OCI-LY1 (cell line): ENCODE measurements at regions not wholly inside any gene's neighbourhood (a gene's known extent, or its start where the extent isn't known, plus 50 kb on each side); places are given as distances from the start of the nearest gene placed in this dataset.

Source experiments
- H2AFZ ChIP-seq: fragments of 200-600 bp; sonication (generic), shearing (Covaris generic); 2 replicates; pipeline ENCODE4 v1.6.0; 2014; ENCODE audit warnings: antibody characterized with exemption, mild to moderate bottlenecking, low read length
- H3F3A ChIP-seq: fragments of 200-600 bp; sonication (generic), shearing (Covaris generic); 2 replicates; pipeline ENCODE4 v1.6.0; 2014; ENCODE audit warnings: mild to moderate bottlenecking, antibody characterized with exemption, low read length, moderate library complexity; ENCODE audit not compliant: insufficient read depth
- H3K27ac ChIP-seq: fragments of 200-600 bp; sonication (generic); 2 replicates; pipeline ENCODE4 v1.5.1; 2014; ENCODE audit warnings: low read length, mixed run types, mild to moderate bottlenecking, low read depth; ENCODE audit not compliant: poor library complexity, severe bottlenecking
- H3K27me3 ChIP-seq: fragments of 200-600 bp; sonication (generic); 2 replicates; pipeline ENCODE4 v1.6.0; 2014; ENCODE audit warnings: antibody characterized with exemption, mild to moderate bottlenecking, low read length, moderate library complexity; ENCODE audit not compliant: insufficient read depth
- H3K36me3 ChIP-seq: fragments of 200-600 bp; sonication (generic); 2 replicates; pipeline ENCODE4 v1.6.1; 2014; ENCODE audit warnings: mild to moderate bottlenecking, antibody characterized with exemption, low read length, moderate library complexity, mixed read lengths; ENCODE audit not compliant: insufficient read depth
- H3K4me1 ChIP-seq: fragments of 200-600 bp; sonication (generic); 2 replicates; pipeline ENCODE4 v1.5.1; 2014; ENCODE audit warnings: mild to moderate bottlenecking, low read length, moderate library complexity; ENCODE audit not compliant: insufficient read depth, severe bottlenecking
- H3K4me2 ChIP-seq: fragments of 200-600 bp; sonication (generic), shearing (Covaris generic); 2 replicates; pipeline ENCODE4 v1.6.1; 2014; ENCODE audit warnings: low read length
- H3K4me3 ChIP-seq: fragments of 200-600 bp; sonication (generic); 2 replicates; pipeline ENCODE4 v1.5.1; 2014; ENCODE audit warnings: low read length, low read depth, mild to moderate bottlenecking, mixed read lengths; ENCODE audit not compliant: poor library complexity, severe bottlenecking
- H3K79me2 ChIP-seq: fragments of 200-600 bp; shearing (Covaris generic); 2 replicates; pipeline ENCODE4 v1.6.1; 2016; ENCODE audit warnings: mixed run types, low read length, mixed read lengths; ENCODE audit not compliant: insufficient read depth
- H3K9ac ChIP-seq: fragments of 200-600 bp; sonication (generic), shearing (Covaris generic); 2 replicates; pipeline ENCODE4 v1.6.1; 2014; ENCODE audit warnings: mild to moderate bottlenecking, low read length, mixed read lengths
- H3K9me2 ChIP-seq: fragments of 200-600 bp; sonication (generic), shearing (Covaris generic); 2 replicates; pipeline ENCODE4 v1.6.1; 2014; ENCODE audit warnings: low read depth, mild to moderate bottlenecking, low read length, mixed read lengths
- H3K9me3 ChIP-seq: fragments of 200-600 bp; shearing (Covaris generic); 2 replicates; pipeline ENCODE4 v1.6.1; 2014; ENCODE audit warnings: low read length, mixed read lengths
- H4K20me1 ChIP-seq: fragments of 200-600 bp; sonication (generic), shearing (Covaris generic); 2 replicates; pipeline ENCODE4 v1.6.0; 2016; ENCODE audit warnings: mild to moderate bottlenecking, low read length; ENCODE audit not compliant: insufficient read depth
- EZH2 ChIP-seq: fragments of 200-600 bp; sonication (generic), shearing (Covaris generic); IDR thresholded peaks from 2 replicates; pipeline ENCODE4 v1.8.0; 2017; ENCODE audit warnings: borderline replicate concordance, mixed run types, mild to moderate bottlenecking, antibody characterized with exemption, low read length, moderate library complexity, mixed read lengths
- TF ChIP-seq, protein P1 (sequence below): fragments of 200-600 bp; sonication (generic), shearing (Covaris generic); IDR thresholded peaks from 2 replicates; pipeline ENCODE4 v1.5.1; 2017; ENCODE audit warnings: mild to moderate bottlenecking, antibody characterized with exemption, low read length, moderate library complexity, mixed read lengths

DNA sequence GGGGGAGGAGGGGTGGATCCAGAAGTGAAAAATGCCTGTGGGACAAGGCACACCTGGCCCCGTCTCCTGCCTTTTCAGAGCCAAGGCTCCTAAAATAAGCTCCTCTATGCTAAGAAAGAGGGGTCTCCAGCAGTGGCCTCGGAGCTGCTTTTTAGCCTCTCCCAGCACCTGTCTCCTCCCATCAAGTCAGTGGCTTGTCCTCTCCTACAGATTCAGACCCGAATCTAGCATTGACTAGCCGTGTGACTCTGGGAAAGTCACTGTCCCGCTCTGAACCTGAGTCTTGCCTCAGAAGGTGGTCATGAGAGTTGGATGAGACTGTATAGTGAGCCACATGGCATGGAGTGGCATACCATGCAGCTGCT lies 90.8 kb upstream of the THY1 start:
- no peak overlapping the region for H3K27ac ChIP-seq

DNA sequence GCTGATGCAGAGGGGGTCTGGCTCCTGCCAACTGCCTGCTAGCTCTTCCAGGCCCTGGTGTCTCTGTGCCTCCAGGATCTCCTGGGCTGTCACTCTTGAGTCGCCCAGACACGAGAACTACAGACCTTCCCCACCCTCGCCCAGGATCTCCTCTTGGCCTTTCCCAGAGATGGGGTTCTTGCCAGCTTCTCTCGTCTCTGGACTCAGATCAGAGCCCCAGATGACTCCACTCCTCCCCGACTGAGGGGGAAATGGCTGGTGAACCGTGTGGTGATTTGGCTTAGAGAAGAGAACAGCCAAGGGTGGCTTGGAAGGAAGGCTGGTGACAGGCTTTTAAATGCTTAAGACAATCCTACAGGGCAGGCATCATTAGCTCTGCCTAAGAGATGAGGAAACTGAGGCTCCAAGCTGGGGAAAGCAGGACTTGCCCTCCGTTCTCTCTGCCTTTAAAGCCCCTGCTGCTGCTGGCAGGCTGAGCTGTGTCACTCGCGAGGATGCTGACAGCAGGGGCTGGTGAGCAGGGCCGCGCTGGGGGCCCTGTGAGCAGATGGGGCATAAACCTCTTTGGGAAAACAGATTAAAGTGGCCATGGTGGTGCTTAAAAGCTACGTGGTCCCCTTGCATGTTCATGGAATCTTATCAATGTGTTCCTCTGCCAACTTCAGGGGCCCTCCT lies 90.3 kb upstream of the THY1 start:
- H3K9me3 ChIP-seq: no peaks in the 10 kb centered on the region
- no peaks in the 10 kb centered on the region for H3K9me2 ChIP-seq
- no peaks in the 10 kb centered on the region for H3K4me1 ChIP-seq
- H3K4me2 ChIP-seq: no peak overlapping the region
- no peaks in the 10 kb centered on the region for H4K20me1 ChIP-seq
- no peak overlapping the region for H3K27ac ChIP-seq
- no peak overlapping the region for H3K4me3 ChIP-seq
- no peak for TF ChIP-seq EZH2
- TF ChIP-seq, protein P1, sequence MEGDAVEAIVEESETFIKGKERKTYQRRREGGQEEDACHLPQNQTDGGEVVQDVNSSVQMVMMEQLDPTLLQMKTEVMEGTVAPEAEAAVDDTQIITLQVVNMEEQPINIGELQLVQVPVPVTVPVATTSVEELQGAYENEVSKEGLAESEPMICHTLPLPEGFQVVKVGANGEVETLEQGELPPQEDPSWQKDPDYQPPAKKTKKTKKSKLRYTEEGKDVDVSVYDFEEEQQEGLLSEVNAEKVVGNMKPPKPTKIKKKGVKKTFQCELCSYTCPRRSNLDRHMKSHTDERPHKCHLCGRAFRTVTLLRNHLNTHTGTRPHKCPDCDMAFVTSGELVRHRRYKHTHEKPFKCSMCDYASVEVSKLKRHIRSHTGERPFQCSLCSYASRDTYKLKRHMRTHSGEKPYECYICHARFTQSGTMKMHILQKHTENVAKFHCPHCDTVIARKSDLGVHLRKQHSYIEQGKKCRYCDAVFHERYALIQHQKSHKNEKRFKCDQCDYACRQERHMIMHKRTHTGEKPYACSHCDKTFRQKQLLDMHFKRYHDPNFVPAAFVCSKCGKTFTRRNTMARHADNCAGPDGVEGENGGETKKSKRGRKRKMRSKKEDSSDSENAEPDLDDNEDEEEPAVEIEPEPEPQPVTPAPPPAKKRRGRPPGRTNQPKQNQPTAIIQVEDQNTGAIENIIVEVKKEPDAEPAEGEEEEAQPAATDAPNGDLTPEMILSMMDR: no peak
- H3K79me2 ChIP-seq: no peaks in the 10 kb centered on the region
- H3K36me3 ChIP-seq: no peaks in the 10 kb centered on the region
- no peaks in the 10 kb centered on the region for H3F3A ChIP-seq
- H3K27me3 ChIP-seq: no peaks in the 10 kb centered on the region
- H3K9ac ChIP-seq: no peak overlapping the region
- no peak overlapping the region for H2AFZ ChIP-seq

More for the DNA sequence above, 90.8 kb upstream of the THY1 start:
- Histone ChIP-seq H2AFZ (no peak overlapping the region), H3K4me3 (no peak overlapping the region), H3K79me2 (no peaks in the 10 kb centered on the region), H3F3A (no peaks in the 10 kb centered on the region), H3K9me2 (no peaks in the 10 kb centered on the region), H3K4me2 (no peak overlapping the region), H3K27me3 (no peaks in the 10 kb centered on the region), H3K9me3 (no peaks in the 10 kb centered on the region), H3K36me3 (no peaks in the 10 kb centered on the region), H3K4me1 (no peaks in the 10 kb centered on the region), H3K9ac (no peak overlapping the region), H4K20me1 (no peaks in the 10 kb centered on the region)
- TF ChIP-seq, protein P1: no peak
- no peak for TF ChIP-seq EZH2

DNA sequence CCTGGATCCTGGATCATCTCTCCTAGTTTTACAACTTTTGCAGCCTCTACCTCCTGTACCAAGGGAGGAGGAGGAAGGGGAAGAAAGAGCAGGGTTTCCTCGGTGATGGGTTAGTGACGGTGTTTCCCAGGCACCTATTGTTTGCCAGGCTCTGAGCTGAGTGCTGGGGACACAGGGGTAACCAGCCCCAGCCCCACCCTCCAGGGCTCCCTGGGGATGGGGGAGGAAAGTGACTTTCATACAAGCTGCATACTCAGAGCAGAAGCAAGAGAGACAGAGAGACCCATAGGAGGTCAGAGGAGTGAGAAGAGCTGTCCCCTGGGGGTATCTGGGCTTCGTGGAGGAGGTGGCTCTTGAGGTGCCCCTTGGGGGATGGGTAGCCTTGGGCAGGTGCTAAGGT lies 89.4 kb upstream of the THY1 start:
- Histone ChIP-seq H3K4me3 (no peak overlapping the region), H3K36me3 (no peaks in the 10 kb centered on the region), H3K4me1 (no peaks in the 10 kb centered on the region), H3K27me3 (no peaks in the 10 kb centered on the region), H4K20me1 (no peaks in the 10 kb centered on the region), H3K4me2 (no peak overlapping the region), H3K9ac (no peak overlapping the region), H3K9me2 (no peaks in the 10 kb centered on the region), H3K27ac (no peak overlapping the region), H3K9me3 (no peaks in the 10 kb centered on the region), H3F3A (no peaks in the 10 kb centered on the region), H2AFZ (no peak overlapping the region), H3K79me2 (no peaks in the 10 kb centered on the region)
- no peak for TF ChIP-seq EZH2
- TF ChIP-seq, protein P1: no peak
